Adrenal gland (tissue), 5 donors: ENCODE measurements at regions not wholly inside any gene's neighbourhood (a gene's known extent, or its start where the extent isn't known, plus 50 kb on each side); places are given as distances from the start of the nearest gene placed in this dataset.

ENCODE experiments used
- POLR2A ChIP-seq, 2 donors: fragments of 450-650 bp; IDR thresholded peaks; one replicate each; pipeline ENCODE4 v1.6.1; 2017; ENCODE audit warnings: antibody characterized with exemption in 2 of 2, mild to moderate bottlenecking in 2 of 2, moderate library complexity in 1 of 2
- TF ChIP-seq, protein P1 (sequence below), 6 experiments: fragments of 450-650 bp in 4 of 6; fragments of 200-600 bp in 2 of 6; sonication (generic) in 1 of 6; IDR thresholded peaks; 1 replicate in 5 of 6; 2 replicates in 1 of 6; pipeline versions ENCODE4 v1.5.1 to v1.8.0; 2016 to 2021; ENCODE audit warnings: antibody characterized with exemption in 6 of 6, mild to moderate bottlenecking in 2 of 6, moderate library complexity in 1 of 6
- donor health status: DM: no; HTN: no; CAD: no.

DNA sequence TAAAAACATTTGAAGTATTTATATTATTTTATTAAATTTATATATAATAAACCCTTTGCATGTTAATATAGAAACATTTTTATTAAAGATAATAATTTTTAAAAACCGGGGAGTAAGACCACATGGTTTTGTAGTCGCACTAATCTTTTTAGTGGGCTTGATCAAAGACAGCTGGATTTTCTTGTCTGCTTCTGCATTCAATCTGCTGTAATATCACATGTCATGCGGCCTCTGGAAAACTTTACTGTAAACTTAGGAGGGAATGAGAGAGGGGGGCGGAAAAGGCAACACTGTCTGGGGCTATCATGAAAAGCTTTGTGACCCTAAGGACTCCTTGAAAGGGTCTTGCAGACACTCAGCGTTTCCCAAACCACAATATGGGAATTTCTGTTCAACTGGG lies 62.8 kb upstream of the NLGN4X start:
- no peak for TF ChIP-seq POLR2A (IDR thresholded peaks at IDR 0.05)
- TF ChIP-seq, protein P1, sequence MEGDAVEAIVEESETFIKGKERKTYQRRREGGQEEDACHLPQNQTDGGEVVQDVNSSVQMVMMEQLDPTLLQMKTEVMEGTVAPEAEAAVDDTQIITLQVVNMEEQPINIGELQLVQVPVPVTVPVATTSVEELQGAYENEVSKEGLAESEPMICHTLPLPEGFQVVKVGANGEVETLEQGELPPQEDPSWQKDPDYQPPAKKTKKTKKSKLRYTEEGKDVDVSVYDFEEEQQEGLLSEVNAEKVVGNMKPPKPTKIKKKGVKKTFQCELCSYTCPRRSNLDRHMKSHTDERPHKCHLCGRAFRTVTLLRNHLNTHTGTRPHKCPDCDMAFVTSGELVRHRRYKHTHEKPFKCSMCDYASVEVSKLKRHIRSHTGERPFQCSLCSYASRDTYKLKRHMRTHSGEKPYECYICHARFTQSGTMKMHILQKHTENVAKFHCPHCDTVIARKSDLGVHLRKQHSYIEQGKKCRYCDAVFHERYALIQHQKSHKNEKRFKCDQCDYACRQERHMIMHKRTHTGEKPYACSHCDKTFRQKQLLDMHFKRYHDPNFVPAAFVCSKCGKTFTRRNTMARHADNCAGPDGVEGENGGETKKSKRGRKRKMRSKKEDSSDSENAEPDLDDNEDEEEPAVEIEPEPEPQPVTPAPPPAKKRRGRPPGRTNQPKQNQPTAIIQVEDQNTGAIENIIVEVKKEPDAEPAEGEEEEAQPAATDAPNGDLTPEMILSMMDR (IDR thresholded peaks at IDR 0.05), result no peak
